Ishikawa (cell line): ENCODE measurements at regions not wholly inside any gene's neighbourhood (a gene's known extent, or its start where the extent isn't known, plus 50 kb on each side); places are given as distances from the start of the nearest gene placed in this dataset.

Experiments used
- CEBPB ChIP-seq: IDR thresholded peaks from 2 replicates; pipeline ENCODE4 v1.6.1; 2012
- CREB1 ChIP-seq: IDR thresholded peaks from 2 replicates; pipeline ENCODE4 v1.6.1; 2012; ENCODE audit warnings: low read depth
- EP300 ChIP-seq: IDR thresholded peaks from 2 replicates; pipeline ENCODE4 v1.6.1; 2012; ENCODE audit warnings: borderline replicate concordance
- FOXM1 ChIP-seq: IDR thresholded peaks from 2 replicates; pipeline ENCODE4 v1.6.1; 2012; ENCODE audit warnings: low read depth, borderline replicate concordance
- NFIC ChIP-seq: IDR thresholded peaks from 2 replicates; pipeline ENCODE4 v1.6.1; 2012
- RAD21 ChIP-seq: IDR thresholded peaks from 2 replicates; pipeline ENCODE4 v1.6.1; 2012; ENCODE audit warnings: low read depth
- TAF1 ChIP-seq: IDR thresholded peaks from 2 replicates; pipeline ENCODE4 v1.6.1; 2012; ENCODE audit warnings: low read depth, mild to moderate bottlenecking
- TCF12 ChIP-seq: IDR thresholded peaks from 2 replicates; pipeline ENCODE4 v1.6.1; 2012; ENCODE audit warnings: low read depth
- TEAD4 ChIP-seq: IDR thresholded peaks from 2 replicates; pipeline ENCODE4 v1.6.1; 2012
- YY1 ChIP-seq: IDR thresholded peaks from 2 replicates; pipeline ENCODE4 v1.6.1; 2012; ENCODE audit warnings: low read depth
- ZBTB7A ChIP-seq: IDR thresholded peaks from 2 replicates; pipeline ENCODE4 v1.6.1; 2012; ENCODE audit warnings: low read depth
- TF ChIP-seq, protein P1 (sequence below): IDR thresholded peaks from 2 replicates; pipeline ENCODE4 v1.6.1; 2012
- TF ChIP-seq, protein P2 (sequence below): IDR thresholded peaks from 2 replicates; pipeline ENCODE4 v1.6.1; 2012
- TF ChIP-seq, protein P3 (sequence below): IDR thresholded peaks from 2 replicates; pipeline ENCODE4 v1.6.1; 2012; ENCODE audit warnings: low read depth, mild to moderate bottlenecking

DNA sequence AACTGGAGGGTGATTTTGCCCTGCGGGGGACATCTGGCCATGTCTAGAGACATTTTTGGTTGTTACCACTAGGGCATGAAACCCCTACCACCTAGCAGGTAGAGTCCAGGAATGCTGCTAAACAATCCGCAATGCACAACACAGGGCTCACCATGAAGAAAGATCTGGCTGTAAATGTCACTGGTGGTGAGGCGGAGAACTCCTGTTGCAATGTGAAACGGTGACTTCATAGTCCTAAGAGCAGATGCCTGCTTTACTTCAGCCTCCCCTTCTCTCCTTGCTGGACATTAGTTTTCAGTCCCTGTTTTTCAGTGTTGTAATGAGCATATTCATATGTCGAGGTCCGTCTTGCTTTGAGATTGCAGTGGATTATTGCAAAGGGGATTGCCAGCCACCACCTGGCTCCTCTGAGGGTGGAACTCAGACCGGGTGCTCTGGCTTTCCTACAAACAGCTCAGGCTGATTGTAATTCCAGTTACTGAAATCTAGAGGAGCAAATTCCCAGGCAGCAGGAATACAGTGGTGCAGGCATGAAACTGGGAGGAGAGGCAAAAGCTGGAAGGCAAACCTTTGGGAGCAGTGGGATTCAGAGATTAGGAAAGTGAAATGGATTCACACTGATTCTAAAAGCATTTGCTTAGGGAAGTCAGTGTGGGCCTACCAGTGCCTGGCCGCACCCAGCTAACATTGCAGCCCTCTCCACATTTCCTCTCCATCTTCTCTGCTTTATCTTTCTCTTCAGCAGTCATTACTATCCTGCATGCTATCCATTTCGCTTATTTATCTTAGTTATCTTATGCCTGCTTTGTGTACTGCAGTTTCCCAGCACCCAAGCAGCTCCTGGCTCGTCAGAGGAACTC, 76.1 kb upstream of the PCDH8 start:
- TF ChIP-seq, protein P1, sequence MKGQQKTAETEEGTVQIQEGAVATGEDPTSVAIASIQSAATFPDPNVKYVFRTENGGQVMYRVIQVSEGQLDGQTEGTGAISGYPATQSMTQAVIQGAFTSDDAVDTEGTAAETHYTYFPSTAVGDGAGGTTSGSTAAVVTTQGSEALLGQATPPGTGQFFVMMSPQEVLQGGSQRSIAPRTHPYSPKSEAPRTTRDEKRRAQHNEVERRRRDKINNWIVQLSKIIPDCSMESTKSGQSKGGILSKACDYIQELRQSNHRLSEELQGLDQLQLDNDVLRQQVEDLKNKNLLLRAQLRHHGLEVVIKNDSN, result no peak
- no peak for TF ChIP-seq TAF1
- no peak for TF ChIP-seq CREB1
- no peak for TF ChIP-seq EP300
- TF ChIP-seq, protein P2, sequence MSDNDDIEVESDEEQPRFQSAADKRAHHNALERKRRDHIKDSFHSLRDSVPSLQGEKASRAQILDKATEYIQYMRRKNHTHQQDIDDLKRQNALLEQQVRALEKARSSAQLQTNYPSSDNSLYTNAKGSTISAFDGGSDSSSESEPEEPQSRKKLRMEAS, result no peak
- TF ChIP-seq NFIC, result no peak
- no peak for TF ChIP-seq TEAD4
- TF ChIP-seq, protein P3, sequence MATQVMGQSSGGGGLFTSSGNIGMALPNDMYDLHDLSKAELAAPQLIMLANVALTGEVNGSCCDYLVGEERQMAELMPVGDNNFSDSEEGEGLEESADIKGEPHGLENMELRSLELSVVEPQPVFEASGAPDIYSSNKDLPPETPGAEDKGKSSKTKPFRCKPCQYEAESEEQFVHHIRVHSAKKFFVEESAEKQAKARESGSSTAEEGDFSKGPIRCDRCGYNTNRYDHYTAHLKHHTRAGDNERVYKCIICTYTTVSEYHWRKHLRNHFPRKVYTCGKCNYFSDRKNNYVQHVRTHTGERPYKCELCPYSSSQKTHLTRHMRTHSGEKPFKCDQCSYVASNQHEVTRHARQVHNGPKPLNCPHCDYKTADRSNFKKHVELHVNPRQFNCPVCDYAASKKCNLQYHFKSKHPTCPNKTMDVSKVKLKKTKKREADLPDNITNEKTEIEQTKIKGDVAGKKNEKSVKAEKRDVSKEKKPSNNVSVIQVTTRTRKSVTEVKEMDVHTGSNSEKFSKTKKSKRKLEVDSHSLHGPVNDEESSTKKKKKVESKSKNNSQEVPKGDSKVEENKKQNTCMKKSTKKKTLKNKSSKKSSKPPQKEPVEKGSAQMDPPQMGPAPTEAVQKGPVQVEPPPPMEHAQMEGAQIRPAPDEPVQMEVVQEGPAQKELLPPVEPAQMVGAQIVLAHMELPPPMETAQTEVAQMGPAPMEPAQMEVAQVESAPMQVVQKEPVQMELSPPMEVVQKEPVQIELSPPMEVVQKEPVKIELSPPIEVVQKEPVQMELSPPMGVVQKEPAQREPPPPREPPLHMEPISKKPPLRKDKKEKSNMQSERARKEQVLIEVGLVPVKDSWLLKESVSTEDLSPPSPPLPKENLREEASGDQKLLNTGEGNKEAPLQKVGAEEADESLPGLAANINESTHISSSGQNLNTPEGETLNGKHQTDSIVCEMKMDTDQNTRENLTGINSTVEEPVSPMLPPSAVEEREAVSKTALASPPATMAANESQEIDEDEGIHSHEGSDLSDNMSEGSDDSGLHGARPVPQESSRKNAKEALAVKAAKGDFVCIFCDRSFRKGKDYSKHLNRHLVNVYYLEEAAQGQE, result no peak
- TF ChIP-seq FOXM1, result no peak
- no peak for TF ChIP-seq RAD21
- TF ChIP-seq CEBPB, result no peak
- no peak for TF ChIP-seq ZBTB7A
- TF ChIP-seq TCF12, result no peak
- no peak for TF ChIP-seq YY1

DNA sequence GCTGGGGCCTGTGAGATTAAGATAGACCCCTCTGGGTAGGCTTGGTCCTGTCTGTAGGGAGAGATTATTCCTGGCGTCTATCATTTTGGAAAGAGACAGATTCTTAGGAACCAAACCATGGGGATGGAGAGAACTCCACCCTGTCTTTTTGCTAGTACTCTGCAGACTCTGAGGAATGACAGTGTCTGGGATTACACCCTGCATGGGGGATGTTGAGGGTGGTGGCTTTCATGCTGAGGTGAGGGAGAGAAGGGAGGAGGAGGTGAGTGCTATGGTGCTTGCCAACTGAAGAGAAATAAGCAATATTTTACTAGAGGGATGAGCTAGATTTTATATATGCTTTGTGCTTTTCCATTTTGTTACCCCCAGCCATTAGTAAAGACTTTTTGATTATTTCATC, 74.5 kb upstream of the PCDH8 start:
- TF ChIP-seq TAF1 (no peak), CREB1 (no peak), EP300 (no peak)

DNA sequence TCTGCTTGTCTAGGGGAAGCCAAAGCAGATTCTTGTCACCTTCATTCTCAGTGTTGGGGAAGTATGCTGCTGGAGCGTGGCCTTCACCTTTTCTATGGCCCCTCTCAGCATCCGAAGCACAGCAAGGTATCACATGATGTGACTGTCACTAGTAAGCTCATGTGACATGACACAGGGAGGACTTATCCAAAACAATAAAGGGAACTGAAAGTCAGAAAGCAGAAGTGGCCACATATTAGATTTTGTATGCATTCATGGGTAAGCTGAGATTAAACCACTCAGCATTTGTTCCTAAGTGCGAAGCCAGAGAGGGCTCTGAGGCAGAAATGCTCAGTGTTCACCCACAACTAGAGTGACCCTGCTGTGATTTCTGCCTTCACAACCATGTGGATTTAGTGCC, 72.8 kb upstream of the PCDH8 start:
- TF ChIP-seq YY1 (no peak), NFIC (no peak), TEAD4 (no peak), TCF12 (no peak)
- TF ChIP-seq, protein P3, result no peak
- TF ChIP-seq, protein P1, result no peak

DNA sequence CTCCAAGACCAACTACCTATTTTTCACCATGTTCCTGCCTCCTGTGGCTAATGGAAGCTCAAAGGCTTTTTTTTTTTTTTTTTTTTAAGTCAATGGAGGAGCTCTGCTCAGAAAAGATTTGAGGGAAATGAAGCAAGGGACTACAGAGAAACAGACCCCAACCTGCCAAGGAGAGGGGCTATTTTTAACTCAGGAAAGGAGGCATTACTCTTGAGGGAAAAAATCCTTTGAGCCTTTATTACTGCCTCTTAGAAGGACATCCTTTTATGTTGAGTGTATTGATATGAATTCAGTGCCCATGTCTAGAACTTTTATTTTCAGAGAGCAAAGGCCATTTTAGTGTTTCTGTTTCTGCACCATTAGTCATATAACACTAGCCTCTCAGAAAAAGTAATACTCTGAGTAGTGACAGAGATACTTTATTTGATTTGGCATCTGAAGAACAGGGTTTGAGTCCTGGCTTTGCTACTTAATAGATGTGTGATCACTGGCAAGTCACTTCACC, 68.1 kb upstream of the PCDH8 start:
- no peak for TF ChIP-seq ZBTB7A

DNA sequence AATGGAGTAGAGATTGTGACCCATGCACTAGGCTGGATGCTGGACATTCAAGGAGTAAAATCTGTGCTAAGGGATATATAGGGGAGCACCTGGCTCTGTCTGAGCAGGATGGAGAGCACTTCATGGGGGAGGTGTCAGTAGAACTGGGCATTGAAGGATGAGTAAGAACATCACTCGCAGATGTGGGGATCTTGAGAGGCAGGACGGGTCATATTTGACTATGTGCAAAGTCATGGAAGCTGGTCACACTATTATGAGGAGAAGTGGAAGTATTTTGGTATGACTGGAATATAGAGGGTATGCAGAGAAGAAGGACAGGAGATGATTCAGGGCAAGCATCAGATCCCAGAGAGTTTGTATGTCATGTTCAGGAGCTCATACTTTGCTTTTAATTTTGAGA, 62.9 kb upstream of the PCDH8 start:
- TF ChIP-seq TCF12 (no peak), YY1 (no peak), CEBPB (no peak), EP300 (no peak), ZBTB7A (no peak), TAF1 (no peak)
- TF ChIP-seq, protein P3, result no peak
